ENCODE measurements at regions not wholly inside any gene's neighbourhood (a gene's known extent, or its start where the extent isn't known, plus 50 kb on each side); places are given as distances from the start of the nearest gene placed in this dataset.

GRCh38 chr7:156082048-156083040 is 270.1 kb upstream of the SHH start:
- Histone ChIP-seq H3K27me3 (replicated peaks) (no peaks in the 10 kb centered on the region), H3K4me3 (ENCODE audit: low read depth, low read length) (no peak overlapping the region), H3K27ac (no peak overlapping the region), H3K36me3 (replicated peaks) (no peaks in the 10 kb centered on the region)
- DNase-seq = no peak
- in situ Hi-C loops (cut with HindIII; ENCODE audit: low pct_ligation_motif_present, low sequenced_read_pairs) = no loop called here
- TF ChIP-seq, protein P1, sequence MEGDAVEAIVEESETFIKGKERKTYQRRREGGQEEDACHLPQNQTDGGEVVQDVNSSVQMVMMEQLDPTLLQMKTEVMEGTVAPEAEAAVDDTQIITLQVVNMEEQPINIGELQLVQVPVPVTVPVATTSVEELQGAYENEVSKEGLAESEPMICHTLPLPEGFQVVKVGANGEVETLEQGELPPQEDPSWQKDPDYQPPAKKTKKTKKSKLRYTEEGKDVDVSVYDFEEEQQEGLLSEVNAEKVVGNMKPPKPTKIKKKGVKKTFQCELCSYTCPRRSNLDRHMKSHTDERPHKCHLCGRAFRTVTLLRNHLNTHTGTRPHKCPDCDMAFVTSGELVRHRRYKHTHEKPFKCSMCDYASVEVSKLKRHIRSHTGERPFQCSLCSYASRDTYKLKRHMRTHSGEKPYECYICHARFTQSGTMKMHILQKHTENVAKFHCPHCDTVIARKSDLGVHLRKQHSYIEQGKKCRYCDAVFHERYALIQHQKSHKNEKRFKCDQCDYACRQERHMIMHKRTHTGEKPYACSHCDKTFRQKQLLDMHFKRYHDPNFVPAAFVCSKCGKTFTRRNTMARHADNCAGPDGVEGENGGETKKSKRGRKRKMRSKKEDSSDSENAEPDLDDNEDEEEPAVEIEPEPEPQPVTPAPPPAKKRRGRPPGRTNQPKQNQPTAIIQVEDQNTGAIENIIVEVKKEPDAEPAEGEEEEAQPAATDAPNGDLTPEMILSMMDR (IDR thresholded peaks at IDR 0.05; ENCODE audit: low read depth, low read length, missing control alignments) = no peak

DNA sequence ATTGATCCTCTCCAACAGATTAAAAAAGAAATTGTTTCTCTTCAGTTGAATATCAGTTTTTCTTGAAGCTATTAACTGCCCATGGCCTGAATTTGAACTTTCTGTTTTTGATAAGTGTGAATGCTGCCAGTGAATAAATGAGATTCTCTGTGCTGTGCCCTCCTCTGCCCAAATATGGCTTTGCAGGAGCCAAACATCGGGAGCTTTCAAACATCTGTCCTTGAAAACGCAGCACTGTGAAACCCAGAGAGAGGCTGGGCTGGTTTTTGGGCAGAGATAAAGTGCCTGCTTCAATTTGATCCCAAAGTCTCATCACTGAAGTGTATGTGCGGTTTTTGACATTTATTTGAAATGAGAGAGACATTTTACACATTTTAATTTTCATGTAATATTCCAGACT is 268.3 kb upstream of the SHH start:
- in situ Hi-C loops (cut with HindIII; ENCODE audit: low pct_ligation_motif_present, low sequenced_read_pairs) = no loop called here
- no peaks in the 10 kb centered on the region for H3K36me3 ChIP-seq (replicated peaks)
- DNase-seq = no peak

GRCh38 chr7:156080046-156080445 is 267.8 kb upstream of the SHH start:
- Histone ChIP-seq H3K4me3 (ENCODE audit: low read depth, low read length) (no peak overlapping the region), H3K27ac (no peak overlapping the region), H3K36me3 (replicated peaks) (no peaks in the 10 kb centered on the region), H3K27me3 (replicated peaks) (no peaks in the 10 kb centered on the region)
- in situ Hi-C loops (cut with HindIII; ENCODE audit: low pct_ligation_motif_present, low sequenced_read_pairs) = no loop called here
- TF ChIP-seq, protein P1 (IDR thresholded peaks at IDR 0.05; ENCODE audit: low read depth, low read length, missing control alignments) = no peak
- no peak for DNase-seq

More for the DNA sequence above, 268.3 kb upstream of the SHH start:
- Histone ChIP-seq H3K27me3 (replicated peaks) (no peaks in the 10 kb centered on the region), H3K4me3 (ENCODE audit: low read depth, low read length) (no peak overlapping the region), H3K27ac (no peak overlapping the region)
- TF ChIP-seq, protein P1 (IDR thresholded peaks at IDR 0.05; ENCODE audit: low read depth, low read length, missing control alignments) = no peak

DNA sequence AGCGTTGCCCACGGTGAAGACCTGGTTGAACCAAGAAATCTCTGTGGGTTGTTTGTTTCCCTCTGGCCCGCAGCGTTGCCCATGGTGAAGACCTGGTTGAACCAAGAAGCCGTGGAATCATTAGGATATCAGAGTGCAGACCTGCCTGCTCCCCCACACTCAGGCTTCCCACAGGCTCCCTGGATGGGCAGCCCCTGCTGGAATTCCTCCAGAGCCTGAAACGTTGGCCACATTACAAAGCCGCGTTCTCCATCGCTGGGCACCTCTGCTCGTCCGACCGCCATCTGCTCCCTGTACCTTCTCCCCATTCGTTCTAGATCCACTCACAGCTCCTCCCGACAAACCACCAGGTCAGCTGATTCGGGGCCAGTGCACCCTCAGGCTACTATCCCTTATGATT is 266.9 kb upstream of the SHH start:
- no peaks in the 10 kb centered on the region for H3K36me3 ChIP-seq (replicated peaks)
- TF ChIP-seq, protein P1 (IDR thresholded peaks at IDR 0.05; ENCODE audit: low read depth, low read length, missing control alignments) = no peak
- no peaks in the 10 kb centered on the region for H3K27me3 ChIP-seq (replicated peaks)
- no peak overlapping the region for H3K27ac ChIP-seq
- in situ Hi-C loops (cut with HindIII; ENCODE audit: low pct_ligation_motif_present, low sequenced_read_pairs) = no loop called here
- no peak overlapping the region for H3K4me3 ChIP-seq (ENCODE audit: low read depth, low read length)
- no peak for DNase-seq

GRCh38 chr7:156074982-156075615 is 262.8 kb upstream of the SHH start:
- Histone ChIP-seq H3K27me3 (replicated peaks) (no peaks in the 10 kb centered on the region), H3K27ac (no peak overlapping the region), H3K4me3 (ENCODE audit: low read depth, low read length) (no peak overlapping the region), H3K36me3 (replicated peaks) (no peaks in the 10 kb centered on the region)
- TF ChIP-seq, protein P1 (IDR thresholded peaks at IDR 0.05; ENCODE audit: low read depth, low read length, missing control alignments) = no peak
- no peak for DNase-seq
- in situ Hi-C loops (cut with HindIII; ENCODE audit: low pct_ligation_motif_present, low sequenced_read_pairs) = no loop called here

All from brain microvascular endothelial cell (primary cell).